ENCODE measurements at regions not wholly inside any gene's neighbourhood (a gene's known extent, or its start where the extent isn't known, plus 50 kb on each side); places are given as distances from the start of the nearest gene placed in this dataset.

DNA sequence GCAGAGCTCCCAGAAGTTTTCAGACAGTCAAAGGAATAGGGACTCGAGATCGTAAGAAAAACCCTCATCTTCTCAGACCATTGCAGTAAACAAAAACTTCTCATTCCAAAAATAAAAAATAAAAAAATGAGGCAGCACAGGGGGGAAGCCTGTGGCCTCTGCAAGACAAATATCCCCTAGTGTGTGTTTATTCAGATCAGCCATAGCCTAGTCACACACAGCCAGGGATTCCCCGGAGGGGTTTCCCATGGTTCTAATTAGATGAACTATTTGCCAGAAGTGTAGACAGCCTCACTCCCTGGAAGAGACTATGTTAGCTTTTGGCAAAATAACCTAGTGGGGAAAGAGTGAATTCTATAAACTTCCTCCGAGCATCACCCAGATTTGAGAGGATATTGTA, 122.9 kb upstream of the KLF7 start:
- Histone ChIP-seq H3K27me3 (ENCODE audit: control insufficient read depth, insufficient read depth, low read length) (no peaks in the 10 kb centered on the region), H3K9me3 (ENCODE audit: control insufficient read depth, insufficient read depth, low read depth, low read length) (no peaks in the 10 kb centered on the region), H3K36me3 (ENCODE audit: control insufficient read depth, insufficient read depth, low read length) (no peaks in the 10 kb centered on the region; the same call in 1 of the 2 replicates), H3K4me3 (ENCODE audit: low read depth in 2 of 2, low read length in 2 of 2) (no peak overlapping the region), H3K27ac (ENCODE audit: low read length) (no peak overlapping the region), H3K4me1 (ENCODE audit: control insufficient read depth, insufficient read depth, low read length) (no peaks in the 10 kb centered on the region)
- intact Hi-C loops (cut with micrococcal nuclease; ENCODE audit: unreplicated experiment) (no loop called here), in situ Hi-C loops (cut with HindIII; ENCODE audit: low pct_unique_long_range_greater_than_20kb, low sequenced_read_pairs) (no loop called here)
- ChIA-PET POLR2A (no interaction called here), CTCF (no interaction called here)
- no TSS peak for BruUV-seq (replicated peaks)
- DNase-seq (ENCODE audit: low read depth, low spot score): no peak
- no peak for ATAC-seq
- TF ChIP-seq POLR2AphosphoS5 (IDR thresholded peaks at IDR 0.05; ENCODE audit: low read depth, low read length) (no peak), TCF7L2 (IDR thresholded peaks at IDR 0.05; ENCODE audit: low read depth, low read length) (no peak), SIN3A (IDR thresholded peaks at IDR 0.05; ENCODE audit: borderline replicate concordance, insufficient read depth, low read depth, low read length) (no peak)
- TF ChIP-seq, protein P1, sequence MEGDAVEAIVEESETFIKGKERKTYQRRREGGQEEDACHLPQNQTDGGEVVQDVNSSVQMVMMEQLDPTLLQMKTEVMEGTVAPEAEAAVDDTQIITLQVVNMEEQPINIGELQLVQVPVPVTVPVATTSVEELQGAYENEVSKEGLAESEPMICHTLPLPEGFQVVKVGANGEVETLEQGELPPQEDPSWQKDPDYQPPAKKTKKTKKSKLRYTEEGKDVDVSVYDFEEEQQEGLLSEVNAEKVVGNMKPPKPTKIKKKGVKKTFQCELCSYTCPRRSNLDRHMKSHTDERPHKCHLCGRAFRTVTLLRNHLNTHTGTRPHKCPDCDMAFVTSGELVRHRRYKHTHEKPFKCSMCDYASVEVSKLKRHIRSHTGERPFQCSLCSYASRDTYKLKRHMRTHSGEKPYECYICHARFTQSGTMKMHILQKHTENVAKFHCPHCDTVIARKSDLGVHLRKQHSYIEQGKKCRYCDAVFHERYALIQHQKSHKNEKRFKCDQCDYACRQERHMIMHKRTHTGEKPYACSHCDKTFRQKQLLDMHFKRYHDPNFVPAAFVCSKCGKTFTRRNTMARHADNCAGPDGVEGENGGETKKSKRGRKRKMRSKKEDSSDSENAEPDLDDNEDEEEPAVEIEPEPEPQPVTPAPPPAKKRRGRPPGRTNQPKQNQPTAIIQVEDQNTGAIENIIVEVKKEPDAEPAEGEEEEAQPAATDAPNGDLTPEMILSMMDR (IDR thresholded peaks at IDR 0.05): no peak
- TF ChIP-seq, protein P2, sequence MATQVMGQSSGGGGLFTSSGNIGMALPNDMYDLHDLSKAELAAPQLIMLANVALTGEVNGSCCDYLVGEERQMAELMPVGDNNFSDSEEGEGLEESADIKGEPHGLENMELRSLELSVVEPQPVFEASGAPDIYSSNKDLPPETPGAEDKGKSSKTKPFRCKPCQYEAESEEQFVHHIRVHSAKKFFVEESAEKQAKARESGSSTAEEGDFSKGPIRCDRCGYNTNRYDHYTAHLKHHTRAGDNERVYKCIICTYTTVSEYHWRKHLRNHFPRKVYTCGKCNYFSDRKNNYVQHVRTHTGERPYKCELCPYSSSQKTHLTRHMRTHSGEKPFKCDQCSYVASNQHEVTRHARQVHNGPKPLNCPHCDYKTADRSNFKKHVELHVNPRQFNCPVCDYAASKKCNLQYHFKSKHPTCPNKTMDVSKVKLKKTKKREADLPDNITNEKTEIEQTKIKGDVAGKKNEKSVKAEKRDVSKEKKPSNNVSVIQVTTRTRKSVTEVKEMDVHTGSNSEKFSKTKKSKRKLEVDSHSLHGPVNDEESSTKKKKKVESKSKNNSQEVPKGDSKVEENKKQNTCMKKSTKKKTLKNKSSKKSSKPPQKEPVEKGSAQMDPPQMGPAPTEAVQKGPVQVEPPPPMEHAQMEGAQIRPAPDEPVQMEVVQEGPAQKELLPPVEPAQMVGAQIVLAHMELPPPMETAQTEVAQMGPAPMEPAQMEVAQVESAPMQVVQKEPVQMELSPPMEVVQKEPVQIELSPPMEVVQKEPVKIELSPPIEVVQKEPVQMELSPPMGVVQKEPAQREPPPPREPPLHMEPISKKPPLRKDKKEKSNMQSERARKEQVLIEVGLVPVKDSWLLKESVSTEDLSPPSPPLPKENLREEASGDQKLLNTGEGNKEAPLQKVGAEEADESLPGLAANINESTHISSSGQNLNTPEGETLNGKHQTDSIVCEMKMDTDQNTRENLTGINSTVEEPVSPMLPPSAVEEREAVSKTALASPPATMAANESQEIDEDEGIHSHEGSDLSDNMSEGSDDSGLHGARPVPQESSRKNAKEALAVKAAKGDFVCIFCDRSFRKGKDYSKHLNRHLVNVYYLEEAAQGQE (IDR thresholded peaks at IDR 0.05; ENCODE audit: insufficient read depth in 1 of 2, low read depth in 2 of 2, low read length in 1 of 2): no peak

DNA sequence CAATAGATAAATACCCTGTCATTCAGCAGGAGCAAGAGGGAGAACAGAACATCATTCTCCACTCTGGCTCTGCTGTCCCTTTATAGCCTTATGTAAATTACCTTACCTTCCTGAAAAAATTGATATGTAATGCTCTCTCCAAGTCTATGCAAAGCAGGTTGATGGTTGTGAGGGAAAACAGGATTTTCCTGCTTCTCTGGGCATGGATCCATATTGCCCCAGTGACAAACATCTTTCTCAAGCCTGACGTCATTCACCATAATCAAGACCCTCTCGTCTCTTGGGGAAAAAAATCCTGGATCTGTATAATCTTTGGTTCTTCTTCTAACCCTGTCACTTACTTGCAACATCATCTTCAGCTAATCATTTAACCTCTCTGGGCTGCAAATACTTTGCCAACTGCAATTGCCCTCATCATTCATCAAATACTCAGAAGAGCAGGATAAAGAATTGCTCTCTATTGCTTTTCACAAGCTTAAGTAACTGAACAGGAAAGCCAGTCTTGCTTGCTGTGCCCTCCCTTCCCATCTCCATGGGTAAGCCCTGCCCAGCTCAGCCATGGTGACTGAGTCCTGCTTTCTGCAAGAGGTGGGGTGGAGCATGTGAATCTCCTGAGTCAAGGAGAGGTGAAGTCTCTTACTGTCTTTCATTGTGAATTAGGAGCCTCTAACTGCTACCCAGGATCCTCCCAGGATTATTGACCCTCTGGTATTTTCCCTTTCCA, 123.7 kb upstream of the KLF7 start:
- in situ Hi-C loops (cut with HindIII; ENCODE audit: low pct_unique_long_range_greater_than_20kb, low sequenced_read_pairs): no loop called here
- H3K27ac ChIP-seq (ENCODE audit: low read length): no peak overlapping the region
- H3K9me3 ChIP-seq (ENCODE audit: control insufficient read depth, insufficient read depth, low read depth, low read length): no peaks in the 10 kb centered on the region
- ATAC-seq (no peak), DNase-seq (ENCODE audit: low read depth, low spot score) (no peak)
- no peaks in the 10 kb centered on the region for H3K27me3 ChIP-seq (ENCODE audit: control insufficient read depth, insufficient read depth, low read length)
- no peaks in the 10 kb centered on the region for H3K4me1 ChIP-seq (ENCODE audit: control insufficient read depth, insufficient read depth, low read length)
- ChIA-PET POLR2A (no interaction called here), CTCF (no interaction called here)
- TF ChIP-seq, protein P2 (IDR thresholded peaks at IDR 0.05; ENCODE audit: insufficient read depth in 1 of 2, low read depth in 2 of 2, low read length in 1 of 2): no peak
- TF ChIP-seq, protein P1 (IDR thresholded peaks at IDR 0.05): no peak
- TF ChIP-seq POLR2AphosphoS5 (IDR thresholded peaks at IDR 0.05; ENCODE audit: low read depth, low read length) (no peak), TCF7L2 (IDR thresholded peaks at IDR 0.05; ENCODE audit: low read depth, low read length) (no peak), SIN3A (IDR thresholded peaks at IDR 0.05; ENCODE audit: borderline replicate concordance, insufficient read depth, low read depth, low read length) (no peak)
- intact Hi-C loops (cut with micrococcal nuclease; ENCODE audit: unreplicated experiment): no loop called here
- no peaks in the 10 kb centered on the region; the same call in 1 of the 2 replicates for H3K36me3 ChIP-seq (ENCODE audit: control insufficient read depth, insufficient read depth, low read length)
- no peak overlapping the region for H3K4me3 ChIP-seq (ENCODE audit: low read depth in 2 of 2, low read length in 2 of 2)
- BruUV-seq (replicated peaks): no TSS peak

All from Panc1 (cell line).